ENCODE measurements at regions not wholly inside any gene's neighbourhood (a gene's known extent, or its start where the extent isn't known, plus 50 kb on each side); places are given as distances from the start of the nearest gene placed in this dataset.

DNA sequence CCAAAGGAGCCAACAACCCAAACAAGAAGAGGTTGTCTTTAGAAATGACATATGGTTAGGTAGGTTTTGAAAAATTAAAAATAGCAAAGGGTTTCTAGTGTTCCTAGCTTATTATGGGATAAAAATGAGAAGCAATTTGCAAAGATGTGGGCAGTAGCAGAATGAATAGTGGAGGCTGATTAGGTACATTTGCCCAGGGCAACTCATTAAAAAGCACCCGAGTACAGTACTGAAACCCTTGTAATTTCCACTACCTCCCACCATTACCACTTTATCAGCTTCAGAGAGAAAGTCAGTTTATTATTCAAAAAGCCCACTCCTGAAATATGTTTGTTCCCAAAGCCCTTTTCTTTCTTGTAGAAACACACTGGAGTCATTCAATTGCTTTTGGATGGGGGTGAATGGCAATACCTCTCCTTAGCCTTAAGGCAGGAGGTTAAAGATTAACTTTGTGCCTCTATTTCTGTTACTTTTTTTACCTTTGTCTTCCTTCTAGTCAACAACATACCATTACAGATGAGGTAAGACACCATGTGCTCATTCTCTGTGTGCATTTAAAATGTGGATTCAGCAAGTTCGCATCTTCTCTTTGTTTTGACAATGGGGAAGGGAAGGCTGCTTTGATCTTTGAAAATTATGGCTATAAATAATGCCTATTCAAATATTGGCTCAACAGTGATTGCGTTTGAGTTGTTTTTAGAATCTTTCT, 353.8 kb upstream of the CASK start:
- H3K4me1 ChIP-seq (ENCODE audit: insufficient read depth, low read length, severe bottlenecking): no peaks in the 10 kb centered on the region
- no peaks in the 10 kb centered on the region for H3K27me3 ChIP-seq (ENCODE audit: insufficient read depth, low read length)
- H3K27ac ChIP-seq (ENCODE audit: low read depth, low read length, poor library complexity, severe bottlenecking): no peak overlapping the region
- no peak overlapping the region for H3K4me2 ChIP-seq (ENCODE audit: low read length)
- H3K9me2 ChIP-seq (ENCODE audit: low read depth, low read length): no peaks in the 10 kb centered on the region
- H3K36me3 ChIP-seq (ENCODE audit: insufficient read depth, low read length): no peaks in the 10 kb centered on the region
- no peaks in the 10 kb centered on the region for H4K20me1 ChIP-seq (ENCODE audit: insufficient read depth, low read length)
- no peak for TF ChIP-seq EZH2 (IDR thresholded peaks at IDR 0.05; ENCODE audit: borderline replicate concordance, low read length)
- TF ChIP-seq, protein P1, sequence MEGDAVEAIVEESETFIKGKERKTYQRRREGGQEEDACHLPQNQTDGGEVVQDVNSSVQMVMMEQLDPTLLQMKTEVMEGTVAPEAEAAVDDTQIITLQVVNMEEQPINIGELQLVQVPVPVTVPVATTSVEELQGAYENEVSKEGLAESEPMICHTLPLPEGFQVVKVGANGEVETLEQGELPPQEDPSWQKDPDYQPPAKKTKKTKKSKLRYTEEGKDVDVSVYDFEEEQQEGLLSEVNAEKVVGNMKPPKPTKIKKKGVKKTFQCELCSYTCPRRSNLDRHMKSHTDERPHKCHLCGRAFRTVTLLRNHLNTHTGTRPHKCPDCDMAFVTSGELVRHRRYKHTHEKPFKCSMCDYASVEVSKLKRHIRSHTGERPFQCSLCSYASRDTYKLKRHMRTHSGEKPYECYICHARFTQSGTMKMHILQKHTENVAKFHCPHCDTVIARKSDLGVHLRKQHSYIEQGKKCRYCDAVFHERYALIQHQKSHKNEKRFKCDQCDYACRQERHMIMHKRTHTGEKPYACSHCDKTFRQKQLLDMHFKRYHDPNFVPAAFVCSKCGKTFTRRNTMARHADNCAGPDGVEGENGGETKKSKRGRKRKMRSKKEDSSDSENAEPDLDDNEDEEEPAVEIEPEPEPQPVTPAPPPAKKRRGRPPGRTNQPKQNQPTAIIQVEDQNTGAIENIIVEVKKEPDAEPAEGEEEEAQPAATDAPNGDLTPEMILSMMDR (IDR thresholded peaks at IDR 0.05; ENCODE audit: low read length): no peak
- no peak overlapping the region for H3K9ac ChIP-seq (ENCODE audit: low read length)
- H2AFZ ChIP-seq (ENCODE audit: low read length): no peak overlapping the region
- H3K4me3 ChIP-seq (ENCODE audit: low read depth, low read length, poor library complexity, severe bottlenecking): no peak overlapping the region
- H3F3A ChIP-seq (ENCODE audit: insufficient read depth, low read length): no peaks in the 10 kb centered on the region
- H3K79me2 ChIP-seq (ENCODE audit: insufficient read depth, low read length): no peaks in the 10 kb centered on the region
- no peaks in the 10 kb centered on the region for H3K9me3 ChIP-seq (ENCODE audit: low read length)

DNA sequence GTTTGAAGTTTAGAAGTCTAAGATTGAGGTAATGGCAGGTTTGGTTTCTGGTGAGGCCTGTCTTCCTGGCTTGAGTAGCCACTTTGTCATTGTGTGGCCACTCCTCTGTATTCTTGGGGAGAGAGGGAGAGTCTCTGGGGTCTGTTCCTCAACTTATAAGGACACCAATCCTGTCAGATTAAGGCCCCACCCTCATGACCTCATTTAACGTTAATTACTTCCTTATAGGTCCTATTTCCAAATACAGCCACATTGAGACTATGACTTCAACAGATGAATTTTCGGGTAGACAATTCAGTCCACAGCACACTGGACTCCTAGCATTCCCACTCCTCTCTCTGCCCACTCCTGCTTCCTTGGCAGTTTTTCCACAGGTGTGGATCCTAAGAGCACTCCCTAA, 350.8 kb upstream of the CASK start:
- Histone ChIP-seq H3K9ac (ENCODE audit: low read length) (no peak overlapping the region), H3K4me1 (ENCODE audit: insufficient read depth, low read length, severe bottlenecking) (peaks cover 1% of the 10 kb centered on the region), H3F3A (ENCODE audit: insufficient read depth, low read length) (no peaks in the 10 kb centered on the region), H3K27ac (ENCODE audit: low read depth, low read length, poor library complexity, severe bottlenecking) (no peak overlapping the region), H3K9me2 (ENCODE audit: low read depth, low read length) (no peaks in the 10 kb centered on the region), H2AFZ (ENCODE audit: low read length) (no peak overlapping the region), H3K9me3 (ENCODE audit: low read length) (no peaks in the 10 kb centered on the region), H3K36me3 (ENCODE audit: insufficient read depth, low read length) (no peaks in the 10 kb centered on the region), H4K20me1 (ENCODE audit: insufficient read depth, low read length) (no peaks in the 10 kb centered on the region), H3K27me3 (ENCODE audit: insufficient read depth, low read length) (no peaks in the 10 kb centered on the region), H3K79me2 (ENCODE audit: insufficient read depth, low read length) (no peaks in the 10 kb centered on the region), H3K4me3 (ENCODE audit: low read depth, low read length, poor library complexity, severe bottlenecking) (no peak overlapping the region), H3K4me2 (ENCODE audit: low read length) (no peak overlapping the region)
- TF ChIP-seq EZH2 (IDR thresholded peaks at IDR 0.05; ENCODE audit: borderline replicate concordance, low read length): no peak
- TF ChIP-seq, protein P1 (IDR thresholded peaks at IDR 0.05; ENCODE audit: low read length): no peak

DNA sequence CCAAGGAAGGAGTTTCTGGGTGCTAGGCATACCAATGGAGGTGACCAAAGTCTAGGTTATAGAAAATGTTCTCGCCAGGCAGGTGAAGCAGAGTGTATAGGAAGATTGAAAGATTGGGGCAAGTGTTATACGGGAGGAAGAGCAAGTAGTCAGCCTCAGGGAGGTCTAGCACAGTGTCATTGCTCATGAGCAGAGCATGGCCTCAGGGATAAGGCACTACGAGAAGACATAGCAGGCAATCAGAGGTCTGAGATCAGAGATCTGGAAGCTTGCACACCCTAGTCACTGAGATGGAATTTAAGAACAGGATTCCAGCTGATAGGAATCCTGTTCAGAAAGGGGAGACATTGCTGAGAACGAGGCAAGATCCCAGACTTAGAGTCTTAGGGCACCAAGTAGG, 350.0 kb upstream of the CASK start:
- Histone ChIP-seq H3K79me2 (ENCODE audit: insufficient read depth, low read length) (no peaks in the 10 kb centered on the region), H3K4me2 (ENCODE audit: low read length) (no peak overlapping the region), H3K9me2 (ENCODE audit: low read depth, low read length) (no peaks in the 10 kb centered on the region), H3K36me3 (ENCODE audit: insufficient read depth, low read length) (no peaks in the 10 kb centered on the region), H4K20me1 (ENCODE audit: insufficient read depth, low read length) (no peaks in the 10 kb centered on the region), H3K9ac (ENCODE audit: low read length) (no peak overlapping the region), H3K9me3 (ENCODE audit: low read length) (no peaks in the 10 kb centered on the region), H2AFZ (ENCODE audit: low read length) (no peak overlapping the region), H3K4me3 (ENCODE audit: low read depth, low read length, poor library complexity, severe bottlenecking) (no peak overlapping the region), H3K4me1 (ENCODE audit: insufficient read depth, low read length, severe bottlenecking) (peaks cover 4% of the 10 kb centered on the region), H3F3A (ENCODE audit: insufficient read depth, low read length) (no peaks in the 10 kb centered on the region), H3K27me3 (ENCODE audit: insufficient read depth, low read length) (no peaks in the 10 kb centered on the region), H3K27ac (ENCODE audit: low read depth, low read length, poor library complexity, severe bottlenecking) (no peak overlapping the region)
- TF ChIP-seq EZH2 (IDR thresholded peaks at IDR 0.05; ENCODE audit: borderline replicate concordance, low read length): no peak
- TF ChIP-seq, protein P1 (IDR thresholded peaks at IDR 0.05; ENCODE audit: low read length): no peak

All from OCI-LY1 (cell line).